ENCODE measurements at regions not wholly inside any gene's neighbourhood (a gene's known extent, or its start where the extent isn't known, plus 50 kb on each side); places are given as distances from the start of the nearest gene placed in this dataset.

GRCh38 chr5:68465934-68466551 is 250.5 kb downstream of the PIK3R1 start:
- Histone ChIP-seq H3K4me1 (ENCODE audit: insufficient read depth) (no peaks in the 10 kb centered on the region), H3K27me3 (no peaks in the 10 kb centered on the region), H3K9me3 (no peaks in the 10 kb centered on the region), H3K4me3 (no peak overlapping the region), H3K36me3 (no peaks in the 10 kb centered on the region), H3K27ac (no peak overlapping the region)
- WGBS, 3 donors, result 81 to 87% (median 84%) methylated on average over 6 of the region's 6 CpGs
- intact Hi-C loops (cut with DNase I), result loop anchor here in 3 of 4 donors (10.0 kb wide), 3 partner anchors 191 to 499 kb away; no protein-coding TSS in a partner anchor
- no peak for DNase-seq
- no peak for TF ChIP-seq CTCF (IDR thresholded peaks at IDR 0.05)
- TF ChIP-seq EP300 (IDR thresholded peaks at IDR 0.05), result no peak
- TF ChIP-seq POLR2A (IDR thresholded peaks at IDR 0.05), result no peak

- Histone ChIP-seq H3K9me3 (no peaks in the 10 kb centered on the region), H3K4me1 (ENCODE audit: insufficient read depth) (no peaks in the 10 kb centered on the region), H3K4me3 (no peak overlapping the region), H3K27ac (no peak overlapping the region), H3K27me3 (no peaks in the 10 kb centered on the region), H3K36me3 (no peaks in the 10 kb centered on the region)
- TF ChIP-seq POLR2A (IDR thresholded peaks at IDR 0.05), result no peak
- no peak for TF ChIP-seq EP300 (IDR thresholded peaks at IDR 0.05)
- no peak for TF ChIP-seq CTCF (IDR thresholded peaks at IDR 0.05)
- intact Hi-C loops (cut with DNase I), result loop anchor here in 3 of 4 donors (10.0 kb wide), 3 partner anchors 192 to 498 kb away; no protein-coding TSS in a partner anchor
- no peak for DNase-seq
- WGBS, 3 donors, result 95 to 98% (median 98%) methylated on average over 2 of the region's 2 CpGs
These were observed 251.7 kb downstream of the PIK3R1 start for GRCh38 chr5:68467208-68467607.

GRCh38 chr5:68467794-68468193 is 252.2 kb downstream of the PIK3R1 start:
- no peaks in the 10 kb centered on the region for H3K27me3 ChIP-seq
- no peak overlapping the region for H3K4me3 ChIP-seq
- H3K27ac ChIP-seq, result no peak overlapping the region
- intact Hi-C loops (cut with DNase I), result loop anchor here in 3 of 4 donors (10.0 kb wide), 3 partner anchors 193 to 497 kb away; no protein-coding TSS in a partner anchor
- WGBS, 3 donors, result 90 to 95% (median 91%) methylated on average over 2 of the region's 2 CpGs
- no peaks in the 10 kb centered on the region for H3K9me3 ChIP-seq
- no peak for DNase-seq
- H3K36me3 ChIP-seq, result no peaks in the 10 kb centered on the region
- no peaks in the 10 kb centered on the region for H3K4me1 ChIP-seq (ENCODE audit: insufficient read depth)
- no peak for TF ChIP-seq EP300 (IDR thresholded peaks at IDR 0.05)
- no peak for TF ChIP-seq POLR2A (IDR thresholded peaks at IDR 0.05)
- no peak for TF ChIP-seq CTCF (IDR thresholded peaks at IDR 0.05)

- no peaks in the 10 kb centered on the region for H3K9me3 ChIP-seq
- 95 to 99% (median 97%) methylated on average over 4 of the region's 4 CpGs for WGBS, 3 donors
- intact Hi-C loops (cut with DNase I), result loop anchor here in 3 of 4 donors (10.0 kb wide), 3 partner anchors 194 to 496 kb away; no protein-coding TSS in a partner anchor
These were observed 252.8 kb downstream of the PIK3R1 start for GRCh38 chr5:68468322-68468721.

More at GRCh38 chr5:68468322-68468721, 252.8 kb downstream of the PIK3R1 start:
- Histone ChIP-seq H3K27me3 (no peaks in the 10 kb centered on the region), H3K4me3 (no peak overlapping the region), H3K27ac (no peak overlapping the region), H3K4me1 (ENCODE audit: insufficient read depth) (no peaks in the 10 kb centered on the region), H3K36me3 (no peaks in the 10 kb centered on the region)
- no peak for DNase-seq
- TF ChIP-seq EP300 (IDR thresholded peaks at IDR 0.05) (no peak), POLR2A (IDR thresholded peaks at IDR 0.05) (no peak), CTCF (IDR thresholded peaks at IDR 0.05) (no peak)

All from ovary (tissue), 7 donors.